ENCODE measurements at regions not wholly inside any gene's neighbourhood (a gene's known extent, or its start where the extent isn't known, plus 50 kb on each side); places are given as distances from the start of the nearest gene placed in this dataset.

DNA sequence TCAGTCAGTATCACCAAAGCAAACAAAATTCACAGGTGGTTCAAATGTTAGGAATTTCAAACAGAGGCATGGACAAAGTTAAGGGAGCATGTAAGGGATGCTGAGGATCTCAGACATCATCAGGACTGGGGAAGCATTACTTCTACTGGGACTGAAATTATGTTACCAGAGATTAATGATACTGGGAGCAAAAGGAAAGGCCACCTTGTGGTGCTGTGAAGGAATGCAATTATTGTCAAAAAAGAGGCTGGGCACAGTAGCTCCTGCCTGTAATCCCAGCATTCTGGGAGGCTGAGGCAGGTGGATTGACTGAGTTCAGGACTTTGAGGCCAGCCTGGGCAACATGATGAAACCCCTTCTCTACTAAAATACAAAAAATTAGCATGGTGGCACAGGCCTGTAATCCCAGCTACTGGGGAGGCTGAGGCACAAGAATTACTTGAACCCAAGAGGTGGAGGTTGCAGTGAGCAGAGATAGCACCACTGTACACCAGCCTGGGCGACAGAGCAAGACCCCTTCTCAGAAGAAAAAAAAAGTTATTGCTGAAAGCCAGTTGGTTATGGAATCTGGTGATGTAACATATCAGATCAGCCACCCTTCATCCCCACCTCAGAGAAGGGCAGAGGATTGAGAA lies 954.3 kb downstream of the PCDH7 start:
- no peak for DNase-seq (ENCODE audit: extremely low read depth, low read depth)
- TF ChIP-seq, protein P1, sequence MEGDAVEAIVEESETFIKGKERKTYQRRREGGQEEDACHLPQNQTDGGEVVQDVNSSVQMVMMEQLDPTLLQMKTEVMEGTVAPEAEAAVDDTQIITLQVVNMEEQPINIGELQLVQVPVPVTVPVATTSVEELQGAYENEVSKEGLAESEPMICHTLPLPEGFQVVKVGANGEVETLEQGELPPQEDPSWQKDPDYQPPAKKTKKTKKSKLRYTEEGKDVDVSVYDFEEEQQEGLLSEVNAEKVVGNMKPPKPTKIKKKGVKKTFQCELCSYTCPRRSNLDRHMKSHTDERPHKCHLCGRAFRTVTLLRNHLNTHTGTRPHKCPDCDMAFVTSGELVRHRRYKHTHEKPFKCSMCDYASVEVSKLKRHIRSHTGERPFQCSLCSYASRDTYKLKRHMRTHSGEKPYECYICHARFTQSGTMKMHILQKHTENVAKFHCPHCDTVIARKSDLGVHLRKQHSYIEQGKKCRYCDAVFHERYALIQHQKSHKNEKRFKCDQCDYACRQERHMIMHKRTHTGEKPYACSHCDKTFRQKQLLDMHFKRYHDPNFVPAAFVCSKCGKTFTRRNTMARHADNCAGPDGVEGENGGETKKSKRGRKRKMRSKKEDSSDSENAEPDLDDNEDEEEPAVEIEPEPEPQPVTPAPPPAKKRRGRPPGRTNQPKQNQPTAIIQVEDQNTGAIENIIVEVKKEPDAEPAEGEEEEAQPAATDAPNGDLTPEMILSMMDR (IDR thresholded peaks at IDR 0.05; ENCODE audit: low read depth, low read length), result peak; percentile 48

DNA sequence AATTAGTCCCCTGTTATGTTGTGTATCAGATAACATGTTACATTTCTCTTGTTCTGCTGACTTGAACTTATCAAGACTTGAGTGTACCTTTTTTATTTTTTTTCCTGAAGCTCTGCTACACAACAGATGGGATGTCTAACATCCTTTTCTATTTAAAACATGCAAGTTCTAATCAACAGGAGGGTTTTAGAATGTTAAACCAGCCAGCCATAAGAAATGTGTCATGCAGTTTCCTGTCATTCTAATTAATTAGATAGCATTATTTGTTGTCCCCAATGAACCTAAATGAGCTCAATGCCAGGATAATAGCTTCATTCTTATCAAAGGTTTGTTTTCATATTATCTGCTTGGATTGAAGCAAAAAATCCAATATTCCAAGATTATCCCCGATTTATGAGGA lies 958.2 kb downstream of the PCDH7 start:
- no peak for DNase-seq (ENCODE audit: extremely low read depth, low read depth)

DNA sequence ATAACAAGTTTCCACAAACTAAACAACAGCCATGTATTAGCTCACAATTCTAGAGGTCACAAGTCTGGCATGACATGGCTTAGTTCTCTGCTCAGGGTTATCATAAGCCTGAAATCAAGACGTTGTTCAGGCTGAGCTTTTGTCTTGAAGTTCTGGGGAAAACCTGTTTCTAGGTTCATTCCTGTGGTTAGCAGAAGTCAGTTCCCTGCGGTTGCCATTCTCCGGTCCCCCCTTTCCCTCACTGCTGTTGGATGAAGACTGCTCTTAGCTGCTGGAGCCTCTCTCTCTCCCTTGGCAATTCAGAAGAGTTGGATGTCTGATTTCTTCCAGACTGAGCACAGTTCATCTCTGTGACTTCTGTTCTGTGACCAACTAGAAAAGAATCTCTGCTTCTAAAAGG lies 962.6 kb downstream of the PCDH7 start:
- TF ChIP-seq, protein P1 (IDR thresholded peaks at IDR 0.05; ENCODE audit: low read depth, low read length), result no peak
- DNase-seq (ENCODE audit: extremely low read depth, low read depth), result no peak

More for the DNA sequence above, 958.2 kb downstream of the PCDH7 start:
- TF ChIP-seq, protein P1 (IDR thresholded peaks at IDR 0.05; ENCODE audit: low read depth, low read length), result no peak

DNA sequence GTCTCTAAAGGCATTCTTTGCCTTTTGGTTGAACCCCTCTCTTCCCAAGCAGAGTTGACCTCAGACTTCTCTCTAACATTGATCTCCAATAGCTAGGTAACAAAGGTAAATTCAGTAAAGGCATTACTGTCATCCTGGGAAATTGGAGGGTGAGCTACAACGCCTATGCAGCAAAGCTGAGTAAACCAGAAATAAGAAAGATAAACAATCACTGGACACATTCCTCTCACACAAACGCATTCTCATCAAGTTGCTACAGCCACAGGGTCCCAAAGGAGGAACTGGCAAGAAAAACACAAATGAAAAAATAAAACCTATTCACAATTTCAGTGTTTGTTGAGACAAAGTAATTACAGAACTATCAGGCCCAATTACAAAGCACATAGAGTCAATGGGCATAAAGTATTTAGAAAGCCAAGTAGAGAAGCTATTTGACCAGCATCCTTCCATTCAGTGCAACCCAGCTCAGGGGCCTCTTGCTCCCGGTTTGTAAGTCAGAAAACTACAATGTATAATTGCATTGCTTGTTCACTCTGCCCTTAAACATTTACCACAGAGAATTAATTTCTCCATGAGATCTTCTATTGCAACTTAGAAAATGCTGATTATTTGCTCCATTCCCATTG lies 967.7 kb downstream of the PCDH7 start:
- DNase-seq (ENCODE audit: extremely low read depth, low read depth), result no peak
- TF ChIP-seq, protein P1 (IDR thresholded peaks at IDR 0.05; ENCODE audit: low read depth, low read length), result no peak

DNA sequence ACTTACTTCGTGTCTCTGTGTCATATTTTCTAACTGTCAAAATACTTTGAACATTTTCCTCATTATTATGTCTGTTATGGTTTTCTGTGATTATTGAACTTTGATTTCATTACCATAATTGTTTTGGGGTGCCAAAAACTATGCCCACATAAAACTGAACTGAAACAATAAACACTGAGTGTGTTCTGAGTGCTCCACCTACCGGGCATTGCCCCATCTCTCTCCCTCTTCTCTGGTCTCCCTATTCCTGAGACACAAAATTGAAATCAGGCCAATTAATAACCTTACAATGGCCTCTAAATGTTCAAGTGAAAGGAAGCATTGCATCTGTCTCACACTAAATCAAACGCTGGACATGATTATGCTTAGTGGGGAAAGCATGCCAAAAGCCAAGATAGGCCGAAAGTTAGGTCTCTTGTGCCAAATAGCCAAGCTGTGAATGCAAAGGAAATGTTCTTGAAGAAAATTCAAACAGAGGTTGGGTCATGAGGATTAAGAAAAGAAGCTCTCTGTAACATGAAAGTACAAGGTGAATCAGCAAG lies 972.3 kb downstream of the PCDH7 start:
- no peak for DNase-seq (ENCODE audit: extremely low read depth, low read depth)
- TF ChIP-seq, protein P1 (IDR thresholded peaks at IDR 0.05; ENCODE audit: low read depth, low read length), result peak; percentile 15

DNA sequence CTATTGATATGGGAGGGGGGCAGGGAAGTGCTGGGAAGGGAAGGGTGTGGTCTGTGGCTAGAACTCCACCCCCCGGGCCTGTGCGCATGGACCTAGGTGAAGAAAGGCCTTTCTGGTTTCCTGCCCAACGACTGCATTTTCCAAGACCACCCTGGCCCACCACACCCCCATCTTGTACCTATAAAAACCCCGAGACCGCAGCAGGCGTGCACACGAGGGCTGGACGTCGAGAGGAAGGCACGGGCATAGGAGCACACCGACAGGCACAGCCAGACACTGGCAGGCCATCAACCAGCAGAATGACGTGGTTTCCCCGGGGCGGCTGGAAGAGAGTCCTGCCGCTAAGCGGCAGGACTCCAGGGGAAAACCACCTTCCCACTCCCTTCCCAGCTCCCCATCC lies 981.1 kb downstream of the PCDH7 start:
- TF ChIP-seq, protein P1 (IDR thresholded peaks at IDR 0.05; ENCODE audit: low read depth, low read length), result no peak
- DNase-seq (ENCODE audit: extremely low read depth, low read depth), result no peak

DNA sequence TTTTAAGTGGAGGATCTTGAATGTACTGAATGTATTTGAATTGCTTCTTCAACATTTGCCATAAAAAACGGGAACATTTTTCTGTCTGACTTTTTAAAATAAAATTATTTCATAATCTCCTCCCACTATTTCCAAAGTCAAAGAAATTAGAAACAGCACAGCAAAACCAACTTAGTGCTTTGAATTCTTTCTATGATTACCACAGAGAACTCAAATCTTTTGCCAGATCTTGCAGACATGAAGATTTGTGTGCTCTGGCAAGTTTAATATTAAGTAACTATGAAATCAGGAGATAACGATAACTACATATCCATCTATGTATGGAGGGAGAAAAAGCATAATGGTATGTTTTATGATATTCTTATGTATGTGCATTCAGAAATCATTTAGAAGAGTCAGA lies 982.2 kb downstream of the PCDH7 start:
- DNase-seq (ENCODE audit: extremely low read depth, low read depth), result no peak
- TF ChIP-seq, protein P1 (IDR thresholded peaks at IDR 0.05; ENCODE audit: low read depth, low read length), result no peak
